Epithelial cell of proximal tubule (primary cell): ENCODE measurements at regions not wholly inside any gene's neighbourhood (a gene's known extent, or its start where the extent isn't known, plus 50 kb on each side); places are given as distances from the start of the nearest gene placed in this dataset.
"Not testable (repeated sequence)": the region's sequence is repeated elsewhere in the genome, so short reads cannot be mapped to it uniquely, and the experiment has no call there.

Experiments
- DNase-seq: peaks from one replicate; pipeline ENCODE4 v3.0.0-alpha.2; 2011; ENCODE audit warnings: low read depth
- H3K4me3 ChIP-seq: 2 replicates; pipeline ENCODE4 v1.5.1; 2011; ENCODE audit warnings: low read depth, mild to moderate bottlenecking, low read length
- CTCF ChIP-seq: conservative IDR thresholded peaks from 2 replicates; pipeline ENCODE4 v1.5.1; 2012; ENCODE audit warnings: low read depth, mild to moderate bottlenecking, low read length

- DNase-seq, result no peak
- H3K4me3 ChIP-seq, result no peak overlapping the region
- TF ChIP-seq CTCF, result peak; percentile 42
Measured at GRCh38 chrY:12309212-12309611, 391.8 kb upstream of the USP9Y start.

GRCh38 chrY:12310832-12311231 is 390.2 kb upstream of the USP9Y start:
- TF ChIP-seq CTCF, result no peak
- H3K4me3 ChIP-seq, result no peak overlapping the region
- DNase-seq, result no peak

- no peak for TF ChIP-seq CTCF
- DNase-seq, result no peak
- H3K4me3 ChIP-seq, result no peak overlapping the region
Measured at GRCh38 chrY:12327751-12328150, 373.3 kb upstream of the USP9Y start.

GRCh38 chrY:12331917-12332316 is 369.1 kb upstream of the USP9Y start:
- not testable (repeated sequence) for DNase-seq, H3K4me3 ChIP-seq

- TF ChIP-seq CTCF, result no peak
- no peak for DNase-seq
- H3K4me3 ChIP-seq, result no peak overlapping the region
Measured at GRCh38 chrY:12343211-12343610, 357.8 kb upstream of the USP9Y start.

- H3K4me3 ChIP-seq, result no peak overlapping the region
- no peak for TF ChIP-seq CTCF
- DNase-seq, result no peak
Measured at GRCh38 chrY:12348181-12348580, 352.9 kb upstream of the USP9Y start.

GRCh38 chrY:12357204-12357603 is 343.8 kb upstream of the USP9Y start:
- no peak for TF ChIP-seq CTCF
- no peak for DNase-seq
- no peak overlapping the region for H3K4me3 ChIP-seq

GRCh38 chrY:12357655-12358054 is 343.4 kb upstream of the USP9Y start:
- no peak for DNase-seq
- no peak for TF ChIP-seq CTCF
- H3K4me3 ChIP-seq, result no peak overlapping the region
